DMS 273 (cell line): ENCODE measurements at regions not wholly inside any gene's neighbourhood (a gene's known extent, or its start where the extent isn't known, plus 50 kb on each side); places are given as distances from the start of the nearest gene placed in this dataset.
"Not testable (repeated sequence)": the region's sequence is repeated elsewhere in the genome, so short reads cannot be mapped to it uniquely, and the experiment has no call there.

ENCODE experiments used
- DNase-seq: peaks from one replicate; lab custom pipeline; 2025; ENCODE audit not compliant: unreplicated experiment; lab: John Stamatoyannopoulos, UW

- peak; percentile 99 for DNase-seq
These were observed 228.2 kb upstream of the USP24 start for GRCh38 chr1:55443175-55443915.

GRCh38 chr1:55441489-55441888 is 226.3 kb upstream of the USP24 start:
- no peak for DNase-seq

GRCh38 chr1:55437692-55438091 is 222.5 kb upstream of the USP24 start:
- DNase-seq, result no peak

GRCh38 chr1:55430720-55431119 is 215.6 kb upstream of the USP24 start:
- DNase-seq, result not testable (repeated sequence)

- DNase-seq, result not testable (repeated sequence)
These were observed 215.0 kb upstream of the USP24 start for GRCh38 chr1:55430206-55430605.

- DNase-seq, result no peak
These were observed 214.1 kb upstream of the USP24 start for GRCh38 chr1:55428944-55429931.

- no peak for DNase-seq
These were observed 213.1 kb upstream of the USP24 start for GRCh38 chr1:55428231-55428630.

GRCh38 chr1:55427606-55428005 is 212.4 kb upstream of the USP24 start:
- no peak for DNase-seq

GRCh38 chr1:55426619-55427018 is 211.5 kb upstream of the USP24 start:
- no peak for DNase-seq

- no peak for DNase-seq
These were observed 211.0 kb upstream of the USP24 start for GRCh38 chr1:55426156-55426555.

GRCh38 chr1:55425310-55425930 is 210.3 kb upstream of the USP24 start:
- DNase-seq, result peak; percentile 15

- DNase-seq, result no peak
These were observed 208.2 kb upstream of the USP24 start for GRCh38 chr1:55423376-55423775.

- DNase-seq, result no peak
These were observed 206.0 kb upstream of the USP24 start for GRCh38 chr1:55420929-55421716.

GRCh38 chr1:55420026-55420425 is 204.9 kb upstream of the USP24 start:
- DNase-seq, result no peak

GRCh38 chr1:55418208-55419000 is 203.2 kb upstream of the USP24 start:
- DNase-seq, result no peak

GRCh38 chr1:55416164-55416842 is 201.1 kb upstream of the USP24 start:
- no peak for DNase-seq

GRCh38 chr1:55413286-55413685 is 198.1 kb upstream of the USP24 start:
- DNase-seq, result peak; percentile 54

- DNase-seq, result no peak
These were observed 196.9 kb upstream of the USP24 start for GRCh38 chr1:55412060-55412459.

GRCh38 chr1:55402671-55403464 is 187.7 kb upstream of the USP24 start:
- DNase-seq, result no peak
